Stimulated activated CD4-positive, alpha-beta T cell treated with anti-CD3 and anti-CD28 coated beads, TNF-alpha, amount 100 ng/mL, for 24 hours (primary cell): ENCODE measurements at regions not wholly inside any gene's neighbourhood (a gene's known extent, or its start where the extent isn't known, plus 50 kb on each side); places are given as distances from the start of the nearest gene placed in this dataset.

Experiments
- DNase-seq, 3 experiments: peaks; one replicate each; pipeline ENCODE4 v3.0.0-alpha.2; 2020; ENCODE audit warnings: low read depth in 3 of 3

GRCh38 chr21:38196036-38196435, 60.8 kb upstream of the KCNJ15 start:
- no peak for DNase-seq

GRCh38 chr21:38202811-38203210, 54.0 kb upstream of the KCNJ15 start:
- no peak for DNase-seq

GRCh38 chr21:38203229-38203628, 53.6 kb upstream of the KCNJ15 start:
- DNase-seq: no peak

GRCh38 chr21:38205940-38206339, 50.9 kb upstream of the KCNJ15 start:
- DNase-seq: no peak

GRCh38 chr21:38206646-38207045, 50.1 kb upstream of the KCNJ15 start:
- no peak for DNase-seq
